HepG2 (cell line): ENCODE measurements at regions not wholly inside any gene's neighbourhood (a gene's known extent, or its start where the extent isn't known, plus 50 kb on each side); places are given as distances from the start of the nearest gene placed in this dataset.

Experiments used
- ATAC-seq: fragments of 200-7000 bp; cut with Tn5 transposase; 3 replicates; pipeline ENCODE4 v1.9.1; 2020; ENCODE audit warnings: mild to moderate bottlenecking, moderate library complexity
- BruUV-seq: library from RNA; stranded (reverse); fragments of 400-500 nt; replicated peaks from 2 replicates; lab custom pipeline; 2021; lab: Mats Ljungman, UMichigan
- CTCF ChIA-PET: fragments of 300-600 bp; formaldehyde crosslinking; extraction: SDS; loops from one replicate; lab custom pipeline; 2021; ENCODE audit warnings: low total read pairs, inconsistent platforms, low intra/inter-chr PET ratio; lab: Yijun Ruan, JAX
- POLR2A ChIA-PET: fragments of 350-600 bp; sonication (Branson Sonifier 250); formaldehyde crosslinking; loops from one replicate; lab custom pipeline; 2020; ENCODE audit warnings: antibody characterized with exemption, inconsistent platforms; lab: Yijun Ruan, JAX
- DNase-seq: peaks from one replicate; pipeline ENCODE4 v3.0.0-alpha.2; 2015; ENCODE audit warnings: low spot score
- FAIRE-seq: peaks from 3 replicates; lab custom pipeline; 2011; peaks lifted over from hg19 to GRCh38; lab: Jason Lieb, UNC
- H2AFZ ChIP-seq: one replicate; pipeline ENCODE4 v1.6.1; 2011; ENCODE audit warnings: low read length, inconsistent platforms
- H3K27ac ChIP-seq: fragments of 300-600 bp; 3 replicates; pipeline ENCODE4 v1.8.0; 2011; ENCODE audit warnings: mixed run types, mild to moderate bottlenecking, mixed read lengths, low read length, inconsistent platforms; ENCODE audit not compliant: insufficient read depth; ENCODE audit errors: extremely low read length
- H3K27me3 ChIP-seq, 2 experiments: fragments of 200-600 bp in 1 of 2; 2 replicates in 1 of 2; 3 replicates in 1 of 2; pipeline versions ENCODE4 v1.6.0 to v1.8.0; 2011; ENCODE audit warnings: low read length in 2 of 2, mild to moderate bottlenecking in 2 of 2, moderate library complexity in 2 of 2, inconsistent platforms in 1 of 2; ENCODE audit not compliant: insufficient read depth in 2 of 2, control insufficient read depth in 1 of 2
- H3K36me3 ChIP-seq, 2 experiments: fragments of 200-600 bp in 1 of 2; replicated peaks in 1 of 2; 2 replicates in 1 of 2; 3 replicates in 1 of 2; pipeline versions ENCODE4 v1.5.1 to v1.8.0; 2011; ENCODE audit warnings: low read length in 2 of 2, inconsistent platforms in 1 of 2; ENCODE audit not compliant: insufficient read depth in 2 of 2, control insufficient read depth in 1 of 2
- H3K4me1 ChIP-seq: 2 replicates; pipeline ENCODE4 v1.5.1; 2012; ENCODE audit warnings: low read length, inconsistent platforms; ENCODE audit not compliant: insufficient read depth
- H3K4me2 ChIP-seq: 2 replicates; pipeline ENCODE4 v1.6.0; 2011; ENCODE audit warnings: low read depth, low read length, inconsistent platforms
- H3K4me3 ChIP-seq, 3 experiments: fragments of 200-600 bp in 1 of 3; sonication (generic), shearing (Covaris generic) in 1 of 3; replicated peaks in 1 of 3; 2 replicates each; pipeline ENCODE4 v1.5.1; 2011 to 2016; ENCODE audit warnings: low read length in 3 of 3, inconsistent platforms in 2 of 3, low read depth in 2 of 3, mild to moderate bottlenecking in 2 of 3, control low read depth in 1 of 3, mixed read lengths in 1 of 3; ENCODE audit not compliant: insufficient read depth in 1 of 3
- H3K79me2 ChIP-seq: one replicate; pipeline ENCODE4 v1.6.1; 2011; ENCODE audit warnings: low read length, inconsistent platforms; ENCODE audit not compliant: insufficient read depth
- H3K9ac ChIP-seq: 2 replicates; pipeline ENCODE4 v1.6.0; 2011; ENCODE audit warnings: mild to moderate bottlenecking, low read depth, low read length, inconsistent platforms; ENCODE audit not compliant: insufficient read depth
- H3K9me3 ChIP-seq: 2 replicates; pipeline ENCODE4 v1.5.1; 2012; ENCODE audit warnings: mild to moderate bottlenecking, low read length
- H4K20me1 ChIP-seq: 2 replicates; pipeline ENCODE4 v1.6.0; 2011; ENCODE audit warnings: inconsistent platforms, mild to moderate bottlenecking, low read length, moderate library complexity; ENCODE audit not compliant: insufficient read depth
- FOXO1 ChIP-seq: sonication (generic); formaldehyde crosslinking; IDR thresholded peaks from 2 replicates; pipeline ENCODE4 v1.4.0; 2020; ENCODE audit warnings: missing genetic modification reagents
- IKZF1 ChIP-seq: fragments of 450-650 bp; IDR thresholded peaks from 2 replicates; pipeline ENCODE4 v1.7.1; 2016
- SATB2 ChIP-seq: sonication (generic); formaldehyde crosslinking; IDR thresholded peaks from 2 replicates; pipeline ENCODE4 v1.5.0; 2020; ENCODE audit warnings: missing genetic modification reagents
- TOPORS ChIP-seq: sonication (generic); formaldehyde crosslinking; IDR thresholded peaks from 2 replicates; pipeline ENCODE4 v1.8.0; 2023; ENCODE audit warnings: mild to moderate bottlenecking, missing genetic modification reagents
- ZBTB34 ChIP-seq: sonication (generic); formaldehyde crosslinking; IDR thresholded peaks from 2 replicates; pipeline ENCODE4 v1.8.0; 2022; ENCODE audit warnings: mild to moderate bottlenecking, missing genetic modification reagents
- ZNF333 ChIP-seq: sonication (generic); formaldehyde crosslinking; IDR thresholded peaks from 2 replicates; pipeline ENCODE4 v1.4.0; 2020; ENCODE audit warnings: mild to moderate bottlenecking, missing genetic modification reagents, borderline replicate concordance
- ZNF552 ChIP-seq: sonication (generic); formaldehyde crosslinking; IDR thresholded peaks from 2 replicates; pipeline ENCODE4 v1.9.0; 2022; ENCODE audit warnings: missing genetic modification reagents, mild to moderate bottlenecking, borderline replicate concordance
- ZSCAN9 ChIP-seq: IDR thresholded peaks from 2 replicates; pipeline ENCODE4 v1.6.1; 2016; ENCODE audit warnings: borderline replicate concordance
- WGBS: methylation state at CpG from one replicate; pipeline ENCODE4 v1.1.6; 2017; ENCODE audit warnings: low lambda C conversion rate; 5-methylcytosine and 5-hydroxymethylcytosine counted together
- in situ Hi-C: cut with HindIII; loops from 2 replicates; pipeline ENCODE4 v1.10.0; 2017; ENCODE audit warnings: low pct_unique_long_range_greater_than_20kb; ENCODE audit not compliant: extremely low pct_ligation_motif_present
- intact Hi-C: fragments of 100-400 bp; cut with micrococcal nuclease; formaldehyde crosslinking; loops from one replicate; pipeline ENCODE4 v1.10.0; 2022; ENCODE audit not compliant: unreplicated experiment
- TF ChIP-seq, protein P1 (sequence below): sonication (generic); formaldehyde crosslinking; IDR thresholded peaks from 2 replicates; pipeline ENCODE4 v1.5.1; 2020; ENCODE audit warnings: missing genetic modification reagents, mild to moderate bottlenecking, borderline replicate concordance

- Histone ChIP-seq H3K9me3 (no peaks in the 10 kb centered on the region), H2AFZ (no peak overlapping the region), H3K4me3 (no peak overlapping the region), H3K79me2 (no peaks in the 10 kb centered on the region), H4K20me1 (no peaks in the 10 kb centered on the region), H3K27me3 (no peaks in the 10 kb centered on the region), H3K4me2 (no peak overlapping the region), H3K4me1 (no peaks in the 10 kb centered on the region), H3K27ac (no peak overlapping the region), H3K9ac (no peak overlapping the region), H3K36me3 (no peaks in the 10 kb centered on the region; a peak in 1 of 5 replicates)
- ChIA-PET CTCF (no interaction called here), POLR2A (no interaction called here)
- in situ Hi-C loops: no loop called here
- TF ChIP-seq SATB2 (CRISPR knock-in tag): no peak
- no peak for TF ChIP-seq ZBTB34 (CRISPR knock-in tag)
- TF ChIP-seq FOXO1: no peak
- TF ChIP-seq IKZF1: no peak
- no peak for TF ChIP-seq ZSCAN9 (CRISPR knock-in tag)
- no peak for TF ChIP-seq ZNF333
- TF ChIP-seq TOPORS (CRISPR knock-in tag): no peak
- no peak for FAIRE-seq
- no TSS peak for BruUV-seq
- ATAC-seq: no peak
- no peak for DNase-seq
- 91% methylated on average over 5 of the region's 5 CpGs for WGBS
- intact Hi-C loops: no loop called here
These were observed 279.7 kb downstream of the SPRY1 start for GRCh38 chr4:123676071-123676889.

GRCh38 chr4:123676890-123677229 is 280.3 kb downstream of the SPRY1 start:
- H3K27me3 ChIP-seq: no peaks in the 10 kb centered on the region
- BruUV-seq: no TSS peak
- no peaks in the 10 kb centered on the region for H4K20me1 ChIP-seq
- H3K4me2 ChIP-seq: no peak overlapping the region
- in situ Hi-C loops: no loop called here
- ChIA-PET CTCF (interaction anchor here (0.6 kb wide), 1 partner anchor 286 kb away, joined by 3 read pairs; no protein-coding TSS in a partner anchor), POLR2A (no interaction called here)
- H3K9ac ChIP-seq: no peak overlapping the region
- WGBS: 92% methylated on average over 7 of the region's 7 CpGs
- no peak overlapping the region for H2AFZ ChIP-seq
- ATAC-seq (no peak), FAIRE-seq (no peak), DNase-seq (no peak)
- no peak overlapping the region for H3K4me3 ChIP-seq
- no peak for TF ChIP-seq ZNF552 (CRISPR knock-in tag)
- TF ChIP-seq, protein P1, sequence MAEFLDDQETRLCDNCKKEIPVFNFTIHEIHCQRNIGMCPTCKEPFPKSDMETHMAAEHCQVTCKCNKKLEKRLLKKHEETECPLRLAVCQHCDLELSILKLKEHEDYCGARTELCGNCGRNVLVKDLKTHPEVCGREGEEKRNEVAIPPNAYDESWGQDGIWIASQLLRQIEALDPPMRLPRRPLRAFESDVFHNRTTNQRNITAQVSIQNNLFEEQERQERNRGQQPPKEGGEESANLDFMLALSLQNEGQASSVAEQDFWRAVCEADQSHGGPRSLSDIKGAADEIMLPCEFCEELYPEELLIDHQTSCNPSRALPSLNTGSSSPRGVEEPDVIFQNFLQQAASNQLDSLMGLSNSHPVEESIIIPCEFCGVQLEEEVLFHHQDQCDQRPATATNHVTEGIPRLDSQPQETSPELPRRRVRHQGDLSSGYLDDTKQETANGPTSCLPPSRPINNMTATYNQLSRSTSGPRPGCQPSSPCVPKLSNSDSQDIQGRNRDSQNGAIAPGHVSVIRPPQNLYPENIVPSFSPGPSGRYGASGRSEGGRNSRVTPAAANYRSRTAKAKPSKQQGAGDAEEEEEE: no peak
- no peaks in the 10 kb centered on the region for H3K4me1 ChIP-seq
- intact Hi-C loops: no loop called here
- no peaks in the 10 kb centered on the region for H3K79me2 ChIP-seq
- H3K27ac ChIP-seq: no peak overlapping the region
- H3K9me3 ChIP-seq: no peaks in the 10 kb centered on the region
- no peaks in the 10 kb centered on the region; a peak in 1 of 5 replicates for H3K36me3 ChIP-seq
